ENCODE measurements at regions not wholly inside any gene's neighbourhood (a gene's known extent, or its start where the extent isn't known, plus 50 kb on each side); places are given as distances from the start of the nearest gene placed in this dataset.
"Not testable (repeated sequence)": the region's sequence is repeated elsewhere in the genome, so short reads cannot be mapped to it uniquely, and the experiment has no call there.

DNA sequence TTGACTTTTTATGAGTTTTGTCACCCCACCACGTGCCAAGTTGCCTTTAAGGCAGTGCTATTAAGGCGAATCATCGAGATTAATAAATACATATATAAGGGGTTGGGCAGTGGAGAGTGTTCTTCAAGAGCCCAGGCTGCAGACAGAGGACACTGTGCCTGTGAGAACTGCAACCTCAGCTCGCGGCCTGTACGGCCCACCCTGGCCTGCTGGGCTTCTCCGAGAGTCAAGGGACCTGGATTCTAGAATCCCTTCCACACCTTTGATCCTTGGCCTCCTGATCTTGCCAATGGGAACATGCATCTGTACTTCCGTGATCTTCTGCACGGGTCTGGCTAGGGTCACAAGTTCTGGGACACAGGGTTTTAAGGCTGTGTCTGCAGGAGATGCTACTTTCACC is 54.5 kb downstream of the IRX5 start:
- intact Hi-C loops (cut with micrococcal nuclease): no loop called here

DNA sequence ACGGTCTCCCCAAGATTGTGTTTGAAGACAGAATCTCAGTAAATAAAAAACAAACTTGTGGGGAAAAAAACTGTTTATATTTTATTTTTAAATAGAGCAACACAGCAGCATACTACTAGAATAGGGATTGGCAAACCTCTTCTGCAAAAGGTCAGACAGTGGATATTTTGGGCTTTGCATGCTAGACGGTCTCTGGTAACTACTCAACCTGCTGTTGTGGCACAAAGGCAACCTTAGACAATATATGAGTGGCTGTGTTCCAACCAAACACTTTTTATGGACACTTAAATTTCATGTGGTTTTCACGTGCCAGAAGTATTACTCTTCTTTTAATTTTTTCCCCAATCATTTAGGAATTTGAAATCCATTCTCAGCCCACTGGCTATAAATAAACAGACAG is 55.0 kb downstream of the IRX5 start:
- intact Hi-C loops (cut with micrococcal nuclease): no loop called here

DNA sequence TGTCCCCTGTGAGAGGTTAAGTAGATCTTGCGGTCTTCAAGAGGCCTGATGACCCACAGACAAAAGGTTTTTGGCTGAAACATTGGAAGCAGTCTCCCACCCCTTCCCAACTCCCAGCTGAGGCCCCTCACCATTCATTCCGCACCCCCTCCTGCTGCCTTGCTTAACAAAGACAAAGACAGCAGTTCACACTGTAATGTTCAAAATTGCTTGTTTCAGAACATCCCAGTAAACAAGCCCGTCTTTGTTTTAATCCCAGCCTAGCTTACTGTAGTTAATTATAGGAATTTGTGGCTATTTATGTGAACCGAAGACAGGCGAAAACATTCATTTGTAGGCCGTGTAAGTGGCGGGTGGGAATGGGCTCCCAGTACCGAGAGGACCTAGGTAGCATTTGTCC is 55.7 kb downstream of the IRX5 start:
- intact Hi-C loops (cut with micrococcal nuclease): no loop called here

DNA sequence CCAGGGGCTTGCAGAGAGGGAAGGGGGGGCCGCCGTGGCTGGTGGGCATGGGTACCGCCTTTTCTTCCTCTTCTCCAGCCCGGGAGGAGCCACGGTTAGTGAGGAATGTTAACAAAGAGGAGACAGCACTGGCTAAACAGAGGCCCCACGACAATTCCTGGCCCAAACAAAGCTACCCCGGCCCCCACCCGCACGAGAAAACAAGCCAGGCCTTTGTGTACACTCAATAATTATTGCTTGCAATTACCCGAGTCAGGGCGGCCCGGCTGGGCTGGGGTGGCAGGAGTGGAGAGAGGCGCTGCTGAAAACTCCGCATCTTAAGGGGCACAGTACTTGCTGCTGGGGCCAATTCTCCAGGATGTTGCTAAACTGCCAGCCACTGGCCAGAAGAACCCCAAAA is 56.4 kb downstream of the IRX5 start:
- intact Hi-C loops (cut with micrococcal nuclease): no loop called here

- intact Hi-C loops (cut with micrococcal nuclease): no loop called here
Observed at GRCh38 chr16:54991525-54991924, 60.9 kb downstream of the IRX5 start.

GRCh38 chr16:54991946-54992345 is 61.3 kb downstream of the IRX5 start:
- intact Hi-C loops (cut with micrococcal nuclease): not testable (repeated sequence)

- intact Hi-C loops (cut with micrococcal nuclease): no loop called here
Observed at GRCh38 chr16:54993106-54993895, 62.6 kb downstream of the IRX5 start.

DNA sequence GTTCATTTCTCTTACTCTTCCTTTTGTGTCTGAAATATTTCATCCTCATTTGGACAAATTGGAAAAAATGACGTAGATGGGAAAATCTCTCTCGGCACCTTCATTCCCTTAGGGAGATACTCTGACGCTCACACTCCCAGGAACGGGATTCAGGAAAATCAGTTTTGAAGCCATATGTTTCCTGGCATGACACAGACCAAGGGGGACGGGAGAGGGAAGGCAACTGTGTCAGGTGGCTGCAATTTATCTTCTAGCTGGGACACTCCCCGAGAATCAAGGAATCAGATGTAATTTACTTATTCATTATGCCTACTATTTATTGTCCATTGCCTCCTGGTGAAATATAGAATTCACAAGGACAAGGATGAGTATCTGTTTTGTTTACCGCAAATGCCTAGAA is 65.5 kb downstream of the IRX5 start:
- intact Hi-C loops (cut with micrococcal nuclease): no loop called here

DNA sequence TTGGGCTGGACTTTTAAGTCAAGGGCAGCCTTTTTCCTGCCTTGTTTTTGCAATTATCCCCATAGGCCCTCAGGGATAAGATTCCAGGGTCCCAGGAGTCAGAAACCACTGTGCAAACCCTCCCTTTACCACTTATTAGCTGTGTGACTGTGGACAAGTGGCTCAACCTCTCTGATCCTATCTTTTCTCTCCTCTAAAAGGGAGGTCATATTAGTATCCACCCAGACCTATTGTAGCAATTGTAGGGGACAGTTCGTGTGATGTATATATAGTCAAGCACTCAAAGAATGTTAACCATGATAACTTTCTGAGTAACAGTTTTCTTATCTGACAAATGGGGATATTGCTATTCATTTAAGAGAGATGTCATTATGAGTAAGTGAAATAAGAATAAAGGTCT is 68.2 kb downstream of the IRX5 start:
- intact Hi-C loops (cut with micrococcal nuclease): no loop called here

- intact Hi-C loops (cut with micrococcal nuclease): no loop called here
Observed at GRCh38 chr16:54999481-54999880, 68.8 kb downstream of the IRX5 start.

DNA sequence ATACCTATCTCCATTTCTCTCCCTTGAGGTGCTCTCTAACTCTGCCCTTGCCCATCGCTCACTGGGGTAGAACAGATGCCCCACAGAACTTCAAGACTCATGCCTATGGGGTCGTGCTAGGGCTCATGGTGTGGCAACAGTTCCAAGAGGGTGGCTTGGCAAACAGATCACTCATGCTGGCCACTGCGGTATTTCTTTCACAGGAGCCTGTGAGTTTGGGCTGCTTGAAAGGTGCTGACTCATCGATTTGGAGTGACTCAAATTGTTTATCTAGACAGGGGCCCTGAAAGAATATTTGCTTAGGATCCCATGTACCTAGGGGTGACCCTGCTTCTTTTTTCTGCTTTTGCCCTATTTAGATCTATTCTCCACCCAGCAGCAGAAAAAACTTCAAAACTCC is 69.9 kb downstream of the IRX5 start:
- intact Hi-C loops (cut with micrococcal nuclease): no loop called here

DNA sequence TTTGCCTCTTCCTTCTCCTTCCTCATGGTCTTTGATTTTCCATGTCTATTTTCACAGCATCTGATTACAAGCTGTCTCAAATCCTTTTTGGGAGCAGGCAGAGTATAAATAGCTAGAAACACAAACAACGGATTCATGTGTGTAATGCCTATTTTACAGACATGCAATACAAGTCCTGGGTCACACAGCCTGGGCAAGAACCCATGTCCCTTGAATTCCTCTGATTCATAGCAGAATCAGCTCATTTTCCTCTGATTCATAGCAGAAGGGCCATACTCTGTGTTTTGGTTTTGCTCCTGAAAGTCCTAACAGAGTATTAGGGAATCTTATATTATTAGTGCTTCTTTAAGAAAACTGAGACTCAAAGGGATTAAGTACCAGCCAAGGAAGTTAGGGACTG is 71.3 kb downstream of the IRX5 start:
- intact Hi-C loops (cut with micrococcal nuclease): no loop called here

DNA sequence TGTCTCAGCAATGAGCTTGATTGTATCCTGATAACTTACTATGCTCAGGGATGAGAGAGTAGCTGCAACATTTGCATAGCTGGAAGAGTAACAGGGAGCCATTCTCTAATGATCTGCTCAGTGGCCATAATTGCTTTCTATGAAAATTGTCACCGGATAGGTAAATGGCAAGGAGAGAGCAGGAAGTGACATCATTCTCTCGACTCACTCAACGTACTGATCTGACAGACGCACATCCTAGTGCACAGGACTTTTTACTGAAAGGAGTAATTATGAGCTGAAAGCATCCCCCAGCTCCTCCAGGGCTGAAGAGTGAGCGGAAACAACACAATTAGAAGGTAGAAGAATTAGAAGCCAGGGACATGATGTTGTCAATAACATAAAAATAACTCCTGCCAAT is 71.8 kb downstream of the IRX5 start:
- intact Hi-C loops (cut with micrococcal nuclease): no loop called here

GRCh38 chr16:55003306-55003705 is 72.6 kb downstream of the IRX5 start:
- intact Hi-C loops (cut with micrococcal nuclease): no loop called here

DNA sequence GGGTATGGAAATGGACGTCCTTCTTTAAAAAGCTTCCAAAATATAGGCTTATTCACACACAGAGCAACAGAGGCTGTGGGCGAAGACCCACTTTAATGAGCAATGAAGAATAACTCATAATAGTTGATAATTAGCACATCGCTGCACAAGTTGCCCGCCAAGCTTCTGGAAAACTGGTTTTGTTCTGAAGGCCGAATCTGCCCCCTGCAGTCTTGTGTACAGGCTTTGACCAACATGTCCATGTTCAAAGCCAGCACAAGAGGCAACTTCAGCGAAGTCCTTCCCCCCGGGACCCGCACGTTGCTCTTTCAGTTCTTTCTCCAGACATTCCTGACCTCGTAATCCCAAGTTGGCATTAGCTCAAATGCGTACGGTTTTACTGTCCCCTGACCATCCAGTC is 73.3 kb downstream of the IRX5 start:
- intact Hi-C loops (cut with micrococcal nuclease): no loop called here

DNA sequence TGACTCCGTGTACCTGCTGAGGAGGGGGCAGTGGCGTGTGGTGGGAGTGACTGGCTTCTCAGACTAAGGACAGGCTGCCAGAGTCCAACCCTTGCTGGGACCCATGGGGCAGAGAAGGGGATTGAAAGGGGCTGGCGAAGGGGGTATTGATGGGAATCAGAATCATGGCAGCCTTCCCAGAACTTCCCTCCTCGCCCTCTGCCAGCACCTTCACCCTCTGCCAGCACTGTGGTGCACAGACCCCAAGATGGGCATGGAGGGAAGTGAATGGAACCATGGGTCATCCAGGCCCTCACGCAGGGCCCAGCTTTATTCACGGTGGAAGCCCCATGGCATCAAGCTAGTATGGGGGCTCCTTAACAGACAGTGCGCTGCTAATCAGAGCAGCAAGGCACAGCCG is 76.8 kb downstream of the IRX5 start:
- intact Hi-C loops (cut with micrococcal nuclease): no loop called here

GRCh38 chr16:55008836-55009510 is 78.3 kb downstream of the IRX5 start:
- intact Hi-C loops (cut with micrococcal nuclease): no loop called here

DNA sequence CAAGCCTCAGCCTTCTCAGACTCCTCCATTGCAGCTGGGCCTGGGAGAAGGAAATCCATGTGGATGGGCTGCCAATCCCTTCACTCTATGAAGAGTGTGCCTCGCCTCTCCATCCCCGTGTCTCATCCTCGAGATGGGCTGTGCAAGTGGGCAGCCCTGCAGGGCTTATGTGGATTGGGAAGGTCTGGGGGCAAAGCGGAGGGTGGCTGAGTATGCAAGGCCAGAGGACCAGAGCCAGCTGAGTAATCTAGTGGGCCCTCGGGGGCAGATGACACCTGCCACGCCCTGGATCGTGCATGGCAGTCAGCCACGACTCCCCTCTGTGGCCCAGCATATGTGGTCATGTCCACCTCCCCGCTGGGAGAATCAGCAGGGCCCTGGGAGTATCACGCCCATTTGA is 78.9 kb downstream of the IRX5 start:
- intact Hi-C loops (cut with micrococcal nuclease): no loop called here

DNA sequence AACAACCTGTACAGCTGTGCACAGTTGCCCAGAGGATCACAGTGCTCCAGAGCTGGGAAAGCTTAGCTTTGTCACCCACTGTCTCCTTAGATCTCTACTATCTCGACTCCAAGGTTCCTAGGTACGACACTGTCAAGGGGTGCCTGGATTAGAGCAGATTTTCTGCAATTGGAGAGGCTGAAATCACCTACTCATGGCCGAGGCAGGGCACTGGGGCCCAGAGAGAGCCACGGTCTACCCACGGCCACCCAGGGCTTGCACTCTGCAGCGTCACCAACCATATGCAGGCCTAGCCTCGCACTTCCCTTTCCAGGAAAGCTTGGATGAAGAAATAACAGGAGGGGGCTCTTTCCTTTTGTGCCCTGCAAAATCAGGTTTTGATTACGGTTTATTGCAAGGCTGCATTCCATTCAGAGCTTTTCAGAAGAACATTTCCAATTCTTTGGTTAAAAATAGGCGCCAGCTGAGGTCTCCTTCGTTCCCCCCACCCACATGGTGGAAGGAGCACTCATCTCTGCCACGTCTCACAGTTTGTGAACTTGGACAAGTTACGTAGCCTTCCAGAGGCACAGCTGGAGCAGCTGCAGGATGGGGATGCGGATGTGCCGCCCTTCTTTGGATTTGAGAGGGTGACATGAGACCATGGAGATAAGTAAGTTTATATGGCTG is 80.0 kb downstream of the IRX5 start:
- intact Hi-C loops (cut with micrococcal nuclease): no loop called here

DNA sequence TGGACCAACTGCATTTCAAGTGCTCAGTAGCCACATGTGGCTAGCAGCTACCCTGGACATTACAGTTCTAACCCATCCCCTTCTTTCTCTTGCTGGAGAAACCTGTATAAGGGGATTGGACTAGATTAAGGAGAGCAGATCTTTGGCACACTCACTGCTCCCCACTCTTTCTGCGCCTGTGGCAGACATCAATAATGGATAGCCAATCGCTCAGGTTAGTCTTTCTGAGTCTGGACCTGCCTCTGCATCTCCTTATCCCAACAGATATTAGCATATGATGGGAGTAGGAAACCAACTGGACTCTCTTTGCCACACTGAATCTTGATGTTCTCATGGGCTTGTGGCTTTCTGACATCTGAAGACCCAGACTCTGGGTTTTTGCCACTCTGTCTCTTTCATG is 81.7 kb downstream of the IRX5 start:
- intact Hi-C loops (cut with micrococcal nuclease): no loop called here

GRCh38 chr16:55012793-55013192 is 82.1 kb downstream of the IRX5 start:
- intact Hi-C loops (cut with micrococcal nuclease): no loop called here

- intact Hi-C loops (cut with micrococcal nuclease): no loop called here
Observed at GRCh38 chr16:55014022-55014421, 83.4 kb downstream of the IRX5 start.
